ENCODE measurements at regions not wholly inside any gene's neighbourhood (a gene's known extent, or its start where the extent isn't known, plus 50 kb on each side); places are given as distances from the start of the nearest gene placed in this dataset.

DNA sequence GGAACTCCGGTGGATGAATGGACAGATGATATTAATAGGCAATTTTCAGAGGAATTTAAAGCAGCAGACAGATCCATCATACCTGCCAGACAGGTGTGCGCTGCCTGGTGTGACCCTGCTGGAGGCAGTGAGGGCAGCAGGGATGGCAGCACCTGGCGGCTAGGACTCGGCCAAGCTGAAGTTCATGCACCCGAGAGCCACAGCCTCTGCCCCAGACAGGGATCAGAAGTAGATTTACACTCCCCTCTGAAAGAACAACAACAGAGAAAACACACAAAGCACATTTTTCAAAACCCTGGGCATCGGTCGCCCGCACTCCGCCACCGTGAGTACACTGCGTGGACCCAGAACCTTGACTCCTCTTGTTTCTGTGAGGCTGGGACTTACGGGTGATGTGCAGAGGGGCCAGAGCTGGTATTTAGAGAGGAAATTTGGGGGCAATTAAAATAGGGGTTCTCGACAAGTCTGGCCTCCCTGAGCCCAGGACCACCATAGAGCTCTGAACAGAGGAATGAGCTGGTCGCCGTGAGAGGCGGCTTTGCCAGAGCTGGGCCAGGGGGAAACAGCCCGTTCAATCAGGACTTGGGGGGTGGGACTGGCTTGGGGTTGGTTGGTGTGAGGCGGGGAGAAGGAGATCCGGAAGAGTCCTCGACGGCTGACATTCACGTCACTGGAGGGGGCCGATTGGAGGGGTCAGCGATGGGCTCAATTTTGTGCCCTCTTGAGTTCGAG is 101.0 kb downstream of the METRNL start (continued):
- TF ChIP-seq SP1 (IDR thresholded peaks at IDR 0.05; ENCODE audit: low read depth, low read length) = no peak
- no peak for TF ChIP-seq RFX5 (IDR thresholded peaks at IDR 0.05; ENCODE audit: borderline replicate concordance, low read depth, low read length)
- TF ChIP-seq, protein P1, sequence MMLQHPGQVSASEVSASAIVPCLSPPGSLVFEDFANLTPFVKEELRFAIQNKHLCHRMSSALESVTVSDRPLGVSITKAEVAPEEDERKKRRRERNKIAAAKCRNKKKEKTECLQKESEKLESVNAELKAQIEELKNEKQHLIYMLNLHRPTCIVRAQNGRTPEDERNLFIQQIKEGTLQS (IDR thresholded peaks at IDR 0.05; ENCODE audit: insufficient read depth, low read depth, low read length) = no peak
